IPS-20b (cell line): ENCODE measurements at regions not wholly inside any gene's neighbourhood (a gene's known extent, or its start where the extent isn't known, plus 50 kb on each side); places are given as distances from the start of the nearest gene placed in this dataset.

ENCODE experiments used
- H3K27ac ChIP-seq: one replicate; pipeline ENCODE4 v1.5.1; 2013; ENCODE audit warnings: low read length
- H3K27me3 ChIP-seq: 2 replicates; pipeline ENCODE4 v1.6.1; 2013; ENCODE audit warnings: mild to moderate bottlenecking, low read length, inconsistent platforms; ENCODE audit not compliant: insufficient read depth
- H3K36me3 ChIP-seq: 2 replicates; pipeline ENCODE4 v1.6.1; 2013; ENCODE audit warnings: low read depth, mild to moderate bottlenecking, inconsistent platforms, low read length, moderate library complexity; ENCODE audit not compliant: insufficient read depth
- H3K4me1 ChIP-seq: 2 replicates; pipeline ENCODE4 v1.6.1; 2013; ENCODE audit warnings: mild to moderate bottlenecking, control low read depth, inconsistent platforms, low read length, moderate library complexity; ENCODE audit not compliant: insufficient read depth
- H3K4me3 ChIP-seq: 2 replicates; pipeline ENCODE4 v1.5.1; 2013; ENCODE audit warnings: mild to moderate bottlenecking, low read length, inconsistent platforms
- H3K9ac ChIP-seq: 2 replicates; pipeline ENCODE4 v1.6.1; 2013; ENCODE audit warnings: low read depth, mild to moderate bottlenecking, inconsistent platforms, low read length, moderate library complexity
- H3K9me3 ChIP-seq: 2 replicates; pipeline ENCODE4 v1.6.1; 2013; ENCODE audit warnings: mild to moderate bottlenecking, low read depth, low read length, inconsistent platforms; ENCODE audit not compliant: insufficient read depth

GRCh38 chr3:74534611-74535010 is 79.8 kb downstream of the CNTN3 start:
- H3K9me3 ChIP-seq = no peaks in the 10 kb centered on the region
- H3K27me3 ChIP-seq = peaks cover 12% of the 10 kb centered on the region; the same call in 1 of the 2 replicates
- no peak overlapping the region for H3K9ac ChIP-seq
- H3K4me1 ChIP-seq = no peaks in the 10 kb centered on the region
- no peak overlapping the region for H3K27ac ChIP-seq
- H3K36me3 ChIP-seq = no peaks in the 10 kb centered on the region
- no peak overlapping the region for H3K4me3 ChIP-seq

- Histone ChIP-seq H3K9me3 (no peaks in the 10 kb centered on the region), H3K4me3 (no peak overlapping the region), H3K27me3 (peaks cover 10% of the 10 kb centered on the region; the same call in 1 of the 2 replicates), H3K9ac (no peak overlapping the region), H3K4me1 (no peaks in the 10 kb centered on the region), H3K36me3 (no peaks in the 10 kb centered on the region), H3K27ac (no peak overlapping the region)
Measured at GRCh38 chr3:74532446-74532845, 82.0 kb downstream of the CNTN3 start.

GRCh38 chr3:74531491-74531890 is 83.0 kb downstream of the CNTN3 start:
- no peaks in the 10 kb centered on the region for H3K9me3 ChIP-seq
- peaks cover under 1% of the 10 kb centered on the region; the same call in 1 of the 2 replicates for H3K27me3 ChIP-seq
- no peak overlapping the region for H3K27ac ChIP-seq
- H3K36me3 ChIP-seq = no peaks in the 10 kb centered on the region
- no peak overlapping the region for H3K9ac ChIP-seq
- no peak overlapping the region for H3K4me3 ChIP-seq
- no peaks in the 10 kb centered on the region for H3K4me1 ChIP-seq

DNA sequence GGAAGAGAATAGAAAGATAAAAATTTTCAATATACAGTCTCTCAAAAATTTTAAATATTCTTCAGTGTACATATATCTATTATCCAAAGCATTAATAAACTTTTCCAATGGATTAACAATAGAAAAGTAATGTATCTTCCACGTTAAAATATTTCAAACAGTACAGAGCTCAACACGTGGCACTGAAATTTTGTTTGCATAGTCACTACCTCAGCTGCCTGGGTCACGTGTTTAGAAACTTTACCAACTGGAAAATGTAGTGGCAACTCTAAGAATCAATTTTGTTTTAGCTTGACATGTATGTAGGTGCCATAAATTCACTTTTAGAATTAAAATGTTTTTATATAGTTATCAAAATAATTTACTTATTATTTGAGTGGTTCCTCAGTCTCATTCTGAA is 85.3 kb downstream of the CNTN3 start:
- Histone ChIP-seq H3K4me3 (no peak overlapping the region), H3K4me1 (no peaks in the 10 kb centered on the region), H3K36me3 (no peaks in the 10 kb centered on the region), H3K27ac (no peak overlapping the region), H3K9ac (no peak overlapping the region), H3K9me3 (no peaks in the 10 kb centered on the region), H3K27me3 (no peaks in the 10 kb centered on the region; the same call in 1 of the 2 replicates)

DNA sequence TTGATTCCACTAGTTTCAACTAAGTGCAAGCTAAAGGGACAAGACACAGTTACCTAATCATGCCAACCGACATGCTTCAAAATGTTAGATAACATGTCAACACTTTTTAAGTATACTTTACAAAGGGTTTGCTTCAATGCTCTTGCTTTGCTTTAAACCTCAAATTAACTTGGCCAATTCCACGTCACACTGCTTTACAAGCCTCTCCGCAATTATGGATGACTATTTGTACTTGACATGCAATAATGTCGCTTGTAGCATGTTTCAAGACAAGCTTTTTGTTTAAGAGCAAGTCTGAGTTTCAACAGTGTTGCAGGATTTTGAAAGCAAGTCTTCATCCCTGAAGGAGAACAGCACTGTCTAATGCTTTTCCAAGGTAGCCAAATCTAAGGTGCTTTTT is 86.9 kb downstream of the CNTN3 start:
- Histone ChIP-seq H3K36me3 (no peaks in the 10 kb centered on the region), H3K27me3 (no peaks in the 10 kb centered on the region; the same call in 1 of the 2 replicates), H3K27ac (no peak overlapping the region), H3K9ac (no peak overlapping the region), H3K9me3 (no peaks in the 10 kb centered on the region), H3K4me3 (no peak overlapping the region), H3K4me1 (no peaks in the 10 kb centered on the region)

DNA sequence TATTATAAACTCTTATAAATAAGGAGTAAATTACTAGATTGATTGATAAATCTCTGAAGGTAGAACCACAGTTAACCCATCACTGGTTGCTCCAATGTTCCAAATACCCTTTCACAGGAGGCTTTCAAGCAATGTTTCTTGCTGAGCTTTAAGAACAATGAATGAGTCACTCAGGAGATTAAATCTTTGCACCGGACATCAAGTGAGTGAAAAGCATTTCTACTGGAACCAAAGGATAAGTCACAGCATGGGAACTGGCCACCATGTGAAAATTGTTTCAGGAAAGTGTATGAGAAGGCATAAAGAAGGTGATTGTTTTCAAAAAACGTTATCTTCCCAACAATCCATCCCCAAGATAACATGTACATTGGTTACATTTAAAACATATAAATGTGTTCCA is 90.6 kb downstream of the CNTN3 start:
- no peak overlapping the region for H3K9ac ChIP-seq
- no peak overlapping the region for H3K27ac ChIP-seq
- no peak overlapping the region for H3K4me3 ChIP-seq
- H3K27me3 ChIP-seq = no peaks in the 10 kb centered on the region
- H3K36me3 ChIP-seq = no peaks in the 10 kb centered on the region
- no peaks in the 10 kb centered on the region for H3K9me3 ChIP-seq
- no peaks in the 10 kb centered on the region for H3K4me1 ChIP-seq

DNA sequence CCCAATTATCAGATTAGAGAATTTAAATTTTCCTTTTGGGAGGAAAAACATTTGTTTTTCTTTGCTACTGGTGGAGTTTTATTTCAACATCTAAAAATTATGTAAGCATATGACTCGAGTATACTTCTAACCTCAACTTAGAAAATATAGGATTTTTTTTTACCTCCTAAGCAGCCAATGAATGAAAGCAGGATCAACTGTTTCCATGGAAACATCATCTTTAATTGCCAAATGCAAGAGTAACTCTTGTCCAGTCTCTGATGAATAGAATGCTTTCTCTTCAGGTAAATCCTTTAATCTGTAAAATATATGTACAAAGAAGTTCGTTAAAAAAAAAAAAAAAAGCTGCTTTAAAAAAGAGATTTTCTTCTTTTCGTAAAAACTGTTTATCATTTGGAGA is 93.6 kb downstream of the CNTN3 start:
- Histone ChIP-seq H3K27me3 (no peaks in the 10 kb centered on the region), H3K9ac (no peak overlapping the region), H3K9me3 (no peaks in the 10 kb centered on the region), H3K27ac (no peak overlapping the region), H3K4me1 (no peaks in the 10 kb centered on the region), H3K4me3 (no peak overlapping the region), H3K36me3 (no peaks in the 10 kb centered on the region)

- Histone ChIP-seq H3K27ac (no peak overlapping the region), H3K36me3 (no peaks in the 10 kb centered on the region), H3K27me3 (no peaks in the 10 kb centered on the region), H3K9me3 (no peaks in the 10 kb centered on the region), H3K4me1 (no peaks in the 10 kb centered on the region), H3K9ac (no peak overlapping the region), H3K4me3 (no peak overlapping the region)
Measured at GRCh38 chr3:74518610-74519009, 95.8 kb downstream of the CNTN3 start.

DNA sequence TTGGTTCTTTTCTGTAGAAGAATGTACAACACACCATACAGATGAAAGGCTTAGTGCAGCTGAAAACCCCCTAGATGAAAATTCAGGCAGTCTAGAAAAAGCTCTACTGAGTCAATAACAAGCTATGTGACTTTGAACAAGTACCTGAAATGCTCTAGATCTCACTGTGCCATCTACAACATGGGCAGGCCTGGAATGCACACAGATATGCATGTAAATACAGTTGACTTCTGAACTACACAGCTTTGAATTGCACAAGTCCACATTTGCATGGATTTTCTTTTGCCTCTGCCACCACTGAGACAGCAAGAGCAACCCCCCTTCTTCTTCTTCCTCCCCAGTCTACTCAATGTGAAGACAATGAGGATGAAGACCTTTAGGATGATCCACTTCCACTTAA is 98.4 kb downstream of the CNTN3 start:
- no peak overlapping the region for H3K27ac ChIP-seq
- no peak overlapping the region for H3K4me3 ChIP-seq
- no peaks in the 10 kb centered on the region for H3K36me3 ChIP-seq
- H3K4me1 ChIP-seq = no peaks in the 10 kb centered on the region
- no peaks in the 10 kb centered on the region for H3K27me3 ChIP-seq
- H3K9me3 ChIP-seq = no peaks in the 10 kb centered on the region
- H3K9ac ChIP-seq = no peak overlapping the region

GRCh38 chr3:74515451-74515850 is 99.0 kb downstream of the CNTN3 start:
- H3K9ac ChIP-seq = no peak overlapping the region

GRCh38 chr3:74511078-74511477 is 103.4 kb downstream of the CNTN3 start:
- Histone ChIP-seq H3K27me3 (no peaks in the 10 kb centered on the region), H3K4me1 (no peaks in the 10 kb centered on the region), H3K9me3 (no peaks in the 10 kb centered on the region), H3K36me3 (no peaks in the 10 kb centered on the region), H3K4me3 (no peak overlapping the region), H3K27ac (no peak overlapping the region), H3K9ac (no peak overlapping the region)

More at GRCh38 chr3:74515451-74515850, 99.0 kb downstream of the CNTN3 start:
- H3K27me3 ChIP-seq = no peaks in the 10 kb centered on the region
- H3K4me1 ChIP-seq = no peaks in the 10 kb centered on the region
- no peak overlapping the region for H3K27ac ChIP-seq
- no peaks in the 10 kb centered on the region for H3K9me3 ChIP-seq
- no peaks in the 10 kb centered on the region for H3K36me3 ChIP-seq
- no peak overlapping the region for H3K4me3 ChIP-seq

GRCh38 chr3:74510261-74510818 is 104.1 kb downstream of the CNTN3 start:
- Histone ChIP-seq H3K9ac (no peak overlapping the region), H3K27ac (no peak overlapping the region), H3K36me3 (no peaks in the 10 kb centered on the region), H3K27me3 (no peaks in the 10 kb centered on the region), H3K4me1 (no peaks in the 10 kb centered on the region), H3K9me3 (no peaks in the 10 kb centered on the region), H3K4me3 (no peak overlapping the region)
